ENCODE measurements at regions not wholly inside any gene's neighbourhood (a gene's known extent, or its start where the extent isn't known, plus 50 kb on each side); places are given as distances from the start of the nearest gene placed in this dataset.

DNA sequence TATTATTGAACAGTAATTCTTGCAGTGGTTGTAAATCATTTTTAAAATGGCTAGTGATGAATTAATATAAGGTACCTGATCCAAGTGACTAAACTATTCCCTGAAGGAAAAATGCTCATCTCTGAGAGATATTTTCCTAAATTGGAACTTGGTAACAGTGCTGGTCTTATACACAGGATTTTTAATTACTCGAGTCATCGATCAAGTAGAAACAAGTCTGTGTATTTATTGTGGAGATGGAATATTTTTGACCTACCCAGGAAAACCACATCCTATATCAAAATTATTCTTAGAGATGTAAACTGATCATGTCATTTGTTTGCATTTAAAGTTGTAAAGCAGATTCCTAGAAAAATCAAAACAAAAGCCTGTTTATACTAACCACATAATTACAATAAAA is 166.9 kb downstream of the MOXD1 start:
- no peak overlapping the region for H2BK5ac ChIP-seq (ENCODE audit: low read depth, low read length, poor library complexity, severe bottlenecking)
- H2AK9ac ChIP-seq (replicated peaks; ENCODE audit: low read depth, low read length, poor library complexity): no peak overlapping the region
- H3K36me3 ChIP-seq (ENCODE audit: control insufficient read depth, insufficient read depth, low read length): no peaks in the 10 kb centered on the region
- no peak overlapping the region for H4K5ac ChIP-seq (ENCODE audit: low read depth, low read length)
- no TSS peak for BruUV-seq (replicated peaks)
- H4K91ac ChIP-seq (ENCODE audit: insufficient read depth, low read depth, low read length): no peak overlapping the region
- H3K79me1 ChIP-seq (ENCODE audit: low read depth in 1 of 2, low read length in 2 of 2): no peaks in the 10 kb centered on the region
- no peak overlapping the region for H3K4me3 ChIP-seq (ENCODE audit: insufficient read depth, low read depth, low read length)
- TF ChIP-seq RCOR1 (IDR thresholded peaks at IDR 0.05; ENCODE audit: insufficient replicate concordance, low read length) (no peak), CEBPB (IDR thresholded peaks at IDR 0.05; ENCODE audit: low read depth, low read length) (no peak), CHD1 (IDR thresholded peaks at IDR 0.05; ENCODE audit: low read depth, low read length) (no peak), MAZ (IDR thresholded peaks at IDR 0.05; ENCODE audit: borderline replicate concordance, low read depth, low read length) (no peak), USF2 (IDR thresholded peaks at IDR 0.05; ENCODE audit: low read depth, low read length) (no peak), BHLHE40 (IDR thresholded peaks at IDR 0.05; ENCODE audit: low read depth, low read length) (no peak), FOS (IDR thresholded peaks at IDR 0.05; ENCODE audit: low read depth, low read length) (no peak), RAD21 (IDR thresholded peaks at IDR 0.05; ENCODE audit: low read length) (no peak), MXI1 (IDR thresholded peaks at IDR 0.05; ENCODE audit: borderline replicate concordance, low read depth, low read length) (no peak), RFX5 (IDR thresholded peaks at IDR 0.05; ENCODE audit: low read depth, low read length) (no peak), MAFK (IDR thresholded peaks at IDR 0.05; ENCODE audit: low read depth, low read length) (no peak), SMC3 (IDR thresholded peaks at IDR 0.05; ENCODE audit: low read depth, low read length) (no peak)
- TF ChIP-seq, protein P1, sequence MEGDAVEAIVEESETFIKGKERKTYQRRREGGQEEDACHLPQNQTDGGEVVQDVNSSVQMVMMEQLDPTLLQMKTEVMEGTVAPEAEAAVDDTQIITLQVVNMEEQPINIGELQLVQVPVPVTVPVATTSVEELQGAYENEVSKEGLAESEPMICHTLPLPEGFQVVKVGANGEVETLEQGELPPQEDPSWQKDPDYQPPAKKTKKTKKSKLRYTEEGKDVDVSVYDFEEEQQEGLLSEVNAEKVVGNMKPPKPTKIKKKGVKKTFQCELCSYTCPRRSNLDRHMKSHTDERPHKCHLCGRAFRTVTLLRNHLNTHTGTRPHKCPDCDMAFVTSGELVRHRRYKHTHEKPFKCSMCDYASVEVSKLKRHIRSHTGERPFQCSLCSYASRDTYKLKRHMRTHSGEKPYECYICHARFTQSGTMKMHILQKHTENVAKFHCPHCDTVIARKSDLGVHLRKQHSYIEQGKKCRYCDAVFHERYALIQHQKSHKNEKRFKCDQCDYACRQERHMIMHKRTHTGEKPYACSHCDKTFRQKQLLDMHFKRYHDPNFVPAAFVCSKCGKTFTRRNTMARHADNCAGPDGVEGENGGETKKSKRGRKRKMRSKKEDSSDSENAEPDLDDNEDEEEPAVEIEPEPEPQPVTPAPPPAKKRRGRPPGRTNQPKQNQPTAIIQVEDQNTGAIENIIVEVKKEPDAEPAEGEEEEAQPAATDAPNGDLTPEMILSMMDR (conservative IDR thresholded peaks at IDR 0.05; ENCODE audit: low read depth, low read length): no peak
- TF ChIP-seq, protein P2, sequence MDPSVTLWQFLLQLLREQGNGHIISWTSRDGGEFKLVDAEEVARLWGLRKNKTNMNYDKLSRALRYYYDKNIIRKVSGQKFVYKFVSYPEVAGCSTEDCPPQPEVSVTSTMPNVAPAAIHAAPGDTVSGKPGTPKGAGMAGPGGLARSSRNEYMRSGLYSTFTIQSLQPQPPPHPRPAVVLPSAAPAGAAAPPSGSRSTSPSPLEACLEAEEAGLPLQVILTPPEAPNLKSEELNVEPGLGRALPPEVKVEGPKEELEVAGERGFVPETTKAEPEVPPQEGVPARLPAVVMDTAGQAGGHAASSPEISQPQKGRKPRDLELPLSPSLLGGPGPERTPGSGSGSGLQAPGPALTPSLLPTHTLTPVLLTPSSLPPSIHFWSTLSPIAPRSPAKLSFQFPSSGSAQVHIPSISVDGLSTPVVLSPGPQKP (IDR thresholded peaks at IDR 0.05; ENCODE audit: borderline replicate concordance, low read depth, low read length): no peak
- H3K18ac ChIP-seq (ENCODE audit: low read depth, low read length): no peak overlapping the region
- no peak overlapping the region for H4K8ac ChIP-seq (ENCODE audit: low read depth in 2 of 2, low read length in 2 of 2)
- intact Hi-C loops (cut with micrococcal nuclease): no loop called here
- H4K20me1 ChIP-seq (ENCODE audit: insufficient read depth, low read length): no peaks in the 10 kb centered on the region
- no peak overlapping the region for H3K56ac ChIP-seq (ENCODE audit: extremely low read depth, insufficient read depth, low read length)
- ChIA-PET POLR2A (ENCODE audit: unreplicated experiment) (no interaction called here), CTCF (no interaction called here)
- peaks cover 5% of the 10 kb centered on the region; the same call in 1 of the 2 replicates for H3K27me3 ChIP-seq (ENCODE audit: control insufficient read depth, insufficient read depth, low read length)
- in situ Hi-C loops (cut with MboI; ENCODE audit: low sequenced_read_pairs): no loop called here
- WGBS, 2 experiments (ENCODE audit: extremely low coverage in 2 of 2, insufficient read length in 1 of 2): no CpG with 5 or more reads among the region's 2 CpGs
- H3K9me1 ChIP-seq (ENCODE audit: insufficient read depth, low read length): 0 out of 2 replicates have a peak, but pooled peaks cover 4% of the 10 kb centered on the region
- no peak overlapping the region for H2BK15ac ChIP-seq (ENCODE audit: low read depth, low read length)
- peaks cover 6% of the 10 kb centered on the region for H3K4me1 ChIP-seq (ENCODE audit: control insufficient read depth, insufficient read depth, low read length)
- DNase-seq (no peak), ATAC-seq (ENCODE audit: low read depth) (peak; percentile 30; the same call in 1 of the 2 replicates)
- no peak overlapping the region for H3K4ac ChIP-seq (ENCODE audit: low read depth, low read length)
- H3K27ac ChIP-seq (ENCODE audit: insufficient read depth, low read length): no peak overlapping the region
- H2AFZ ChIP-seq (replicated peaks; ENCODE audit: low read length, poor library complexity): no peak overlapping the region
- H3K9ac ChIP-seq (ENCODE audit: low read depth, low read length): no peak overlapping the region
- no peak overlapping the region for H3K23ac ChIP-seq (ENCODE audit: low read depth, low read length)
- H2AK5ac ChIP-seq (ENCODE audit: low read depth, low read length): no peak overlapping the region
- no peak overlapping the region for H3K14ac ChIP-seq (replicated peaks; ENCODE audit: low read depth, low read length)
- H2BK20ac ChIP-seq (ENCODE audit: low read depth, low read length): no peak overlapping the region
- H2BK120ac ChIP-seq (ENCODE audit: low read depth, low read length): no peak overlapping the region
- H3K4me2 ChIP-seq (ENCODE audit: low read depth, low read length): no peak overlapping the region
- dilution Hi-C loops (cut with HindIII; ENCODE audit: low sequenced_read_pairs, unreplicated experiment): no loop called here
- no peaks in the 10 kb centered on the region for H3K9me3 ChIP-seq (ENCODE audit: control insufficient read depth, insufficient read depth, low read length)

Data from IMR-90 (cell line).